ENCODE measurements at regions not wholly inside any gene's neighbourhood (a gene's known extent, or its start where the extent isn't known, plus 50 kb on each side); places are given as distances from the start of the nearest gene placed in this dataset.

GRCh38 chr15:56820333-56820732 is 87.0 kb upstream of the ZNF280D start:
- Histone ChIP-seq H3K4me3 (ENCODE audit: low read depth, low read length) (no peak overlapping the region), H3K4me1 (ENCODE audit: insufficient read depth) (no peaks in the 10 kb centered on the region), H3K36me3 (ENCODE audit: insufficient read depth) (no peaks in the 10 kb centered on the region), H3K27ac (ENCODE audit: low read depth) (no peak overlapping the region)
- DNase-seq (ENCODE audit: extremely low spot score), result no peak

GRCh38 chr15:56817321-56818080 is 84.2 kb upstream of the ZNF280D start:
- WGBS, result 42% methylated on average over 1 of the region's 1 CpG
- H3K4me1 ChIP-seq (ENCODE audit: insufficient read depth), result no peaks in the 10 kb centered on the region
- no peaks in the 10 kb centered on the region for H3K36me3 ChIP-seq (ENCODE audit: insufficient read depth)
- no peak overlapping the region for H3K27ac ChIP-seq (ENCODE audit: low read depth)
- H3K4me3 ChIP-seq (ENCODE audit: low read depth, low read length), result no peak overlapping the region
- no peak for DNase-seq (ENCODE audit: extremely low spot score)

- no peak overlapping the region for H3K27ac ChIP-seq (ENCODE audit: low read depth)
- H3K36me3 ChIP-seq (ENCODE audit: insufficient read depth), result no peaks in the 10 kb centered on the region
- WGBS, result 67% methylated on average over 4 of the region's 4 CpGs
- DNase-seq (ENCODE audit: extremely low spot score), result no peak
- H3K4me3 ChIP-seq (ENCODE audit: low read depth, low read length), result no peak overlapping the region
- H3K4me1 ChIP-seq (ENCODE audit: insufficient read depth), result no peaks in the 10 kb centered on the region
Measured at GRCh38 chr15:56816781-56817180, 83.5 kb upstream of the ZNF280D start.

- no peak overlapping the region for H3K4me3 ChIP-seq (ENCODE audit: low read depth, low read length)
- 79% methylated on average over 12 of the region's 12 CpGs for WGBS
- H3K36me3 ChIP-seq (ENCODE audit: insufficient read depth), result no peaks in the 10 kb centered on the region
- no peak for DNase-seq (ENCODE audit: extremely low spot score)
- H3K27ac ChIP-seq (ENCODE audit: low read depth), result no peak overlapping the region
- H3K4me1 ChIP-seq (ENCODE audit: insufficient read depth), result no peaks in the 10 kb centered on the region
Measured at GRCh38 chr15:56815247-56815646, 81.9 kb upstream of the ZNF280D start.

- no peak for DNase-seq (ENCODE audit: extremely low spot score)
- WGBS, result 96% methylated on average over 3 of the region's 3 CpGs
- H3K27ac ChIP-seq (ENCODE audit: low read depth), result no peak overlapping the region
- H3K4me3 ChIP-seq (ENCODE audit: low read depth, low read length), result no peak overlapping the region
- no peaks in the 10 kb centered on the region for H3K36me3 ChIP-seq (ENCODE audit: insufficient read depth)
- H3K4me1 ChIP-seq (ENCODE audit: insufficient read depth), result no peaks in the 10 kb centered on the region
Measured at GRCh38 chr15:56814429-56814828, 81.1 kb upstream of the ZNF280D start.

GRCh38 chr15:56813995-56814394 is 80.7 kb upstream of the ZNF280D start:
- Histone ChIP-seq H3K4me1 (ENCODE audit: insufficient read depth) (no peaks in the 10 kb centered on the region), H3K36me3 (ENCODE audit: insufficient read depth) (no peaks in the 10 kb centered on the region), H3K4me3 (ENCODE audit: low read depth, low read length) (no peak overlapping the region), H3K27ac (ENCODE audit: low read depth) (no peak overlapping the region)
- no peak for DNase-seq (ENCODE audit: extremely low spot score)
- WGBS, result 0% methylated on average over 1 of the region's 1 CpG

- Histone ChIP-seq H3K27ac (ENCODE audit: low read depth) (no peak overlapping the region), H3K4me3 (ENCODE audit: low read depth, low read length) (no peak overlapping the region), H3K36me3 (ENCODE audit: insufficient read depth) (no peaks in the 10 kb centered on the region)
Measured at GRCh38 chr15:56812961-56813360, 79.7 kb upstream of the ZNF280D start.

GRCh38 chr15:56812221-56812620 is 78.9 kb upstream of the ZNF280D start:
- no peak overlapping the region for H3K4me3 ChIP-seq (ENCODE audit: low read depth, low read length)
- no peaks in the 10 kb centered on the region for H3K4me1 ChIP-seq (ENCODE audit: insufficient read depth)
- no peaks in the 10 kb centered on the region for H3K36me3 ChIP-seq (ENCODE audit: insufficient read depth)
- DNase-seq (ENCODE audit: extremely low spot score), result no peak
- H3K27ac ChIP-seq (ENCODE audit: low read depth), result no peak overlapping the region
- 38% methylated on average over 3 of the region's 3 CpGs for WGBS

More at GRCh38 chr15:56812961-56813360, 79.7 kb upstream of the ZNF280D start:
- no peak for DNase-seq (ENCODE audit: extremely low spot score)
- H3K4me1 ChIP-seq (ENCODE audit: insufficient read depth), result no peaks in the 10 kb centered on the region

GRCh38 chr15:56811586-56811985 is 78.3 kb upstream of the ZNF280D start:
- WGBS, result 94% methylated on average over 4 of the region's 4 CpGs
- no peaks in the 10 kb centered on the region for H3K36me3 ChIP-seq (ENCODE audit: insufficient read depth)
- no peak for DNase-seq (ENCODE audit: extremely low spot score)
- H3K4me1 ChIP-seq (ENCODE audit: insufficient read depth), result no peaks in the 10 kb centered on the region
- H3K4me3 ChIP-seq (ENCODE audit: low read depth, low read length), result no peak overlapping the region
- H3K27ac ChIP-seq (ENCODE audit: low read depth), result no peak overlapping the region

- H3K27ac ChIP-seq (ENCODE audit: low read depth), result no peak overlapping the region
- no peak for DNase-seq (ENCODE audit: extremely low spot score)
- H3K4me1 ChIP-seq (ENCODE audit: insufficient read depth), result no peaks in the 10 kb centered on the region
- H3K4me3 ChIP-seq (ENCODE audit: low read depth, low read length), result no peak overlapping the region
- H3K36me3 ChIP-seq (ENCODE audit: insufficient read depth), result no peaks in the 10 kb centered on the region
Measured at GRCh38 chr15:56808160-56808559, 74.9 kb upstream of the ZNF280D start.

GRCh38 chr15:56806148-56806536 is 72.8 kb upstream of the ZNF280D start:
- no peak for DNase-seq (ENCODE audit: extremely low spot score)
- Histone ChIP-seq H3K27ac (ENCODE audit: low read depth) (no peak overlapping the region), H3K4me1 (ENCODE audit: insufficient read depth) (no peaks in the 10 kb centered on the region), H3K36me3 (ENCODE audit: insufficient read depth) (no peaks in the 10 kb centered on the region), H3K4me3 (ENCODE audit: low read depth, low read length) (no peak overlapping the region)
- 81% methylated on average over 2 of the region's 2 CpGs for WGBS

- Histone ChIP-seq H3K4me3 (ENCODE audit: low read depth, low read length) (no peak overlapping the region), H3K27ac (ENCODE audit: low read depth) (no peak overlapping the region), H3K36me3 (ENCODE audit: insufficient read depth) (no peaks in the 10 kb centered on the region), H3K4me1 (ENCODE audit: insufficient read depth) (no peaks in the 10 kb centered on the region)
- no peak for DNase-seq (ENCODE audit: extremely low spot score)
- WGBS, result 61% methylated on average over 9 of the region's 9 CpGs
Measured at GRCh38 chr15:56805466-56806147, 72.3 kb upstream of the ZNF280D start.

- DNase-seq (ENCODE audit: extremely low spot score), result no peak
- WGBS, result 51% methylated on average over 3 of the region's 3 CpGs
- Histone ChIP-seq H3K36me3 (ENCODE audit: insufficient read depth) (no peaks in the 10 kb centered on the region), H3K27ac (ENCODE audit: low read depth) (no peak overlapping the region), H3K4me1 (ENCODE audit: insufficient read depth) (no peaks in the 10 kb centered on the region), H3K4me3 (ENCODE audit: low read depth, low read length) (no peak overlapping the region)
Measured at GRCh38 chr15:56804938-56805337, 71.6 kb upstream of the ZNF280D start.

GRCh38 chr15:56804279-56804678 is 71.0 kb upstream of the ZNF280D start:
- DNase-seq (ENCODE audit: extremely low spot score), result no peak
- Histone ChIP-seq H3K4me3 (ENCODE audit: low read depth, low read length) (no peak overlapping the region), H3K36me3 (ENCODE audit: insufficient read depth) (no peaks in the 10 kb centered on the region), H3K4me1 (ENCODE audit: insufficient read depth) (no peaks in the 10 kb centered on the region), H3K27ac (ENCODE audit: low read depth) (no peak overlapping the region)
- WGBS, result 84% methylated on average over 3 of the region's 3 CpGs

Data from urinary bladder (tissue), 3 donors.